H9 (cell line): ENCODE measurements at regions not wholly inside any gene's neighbourhood (a gene's known extent, or its start where the extent isn't known, plus 50 kb on each side); places are given as distances from the start of the nearest gene placed in this dataset.

Experiments
- DNase-seq: peaks from one replicate; pipeline ENCODE4 v3.0.0-alpha.2; 2017
- H2AFZ ChIP-seq: one replicate; pipeline ENCODE4 v1.6.1; 2013; ENCODE audit warnings: mild to moderate bottlenecking, low read length, control low read depth, moderate library complexity
- H2AK5ac ChIP-seq: 2 replicates; pipeline ENCODE4 v1.6.1; 2013; ENCODE audit warnings: low read length, control low read depth, mixed read lengths; ENCODE audit not compliant: insufficient read length
- H2BK120ac ChIP-seq: one replicate; pipeline ENCODE4 v1.6.1; 2013; ENCODE audit warnings: low read depth, mild to moderate bottlenecking, low read length, control low read depth, inconsistent platforms; ENCODE audit not compliant: poor library complexity, severe bottlenecking
- H2BK12ac ChIP-seq: 2 replicates; pipeline ENCODE4 v1.6.1; 2013; ENCODE audit warnings: low read length, control low read depth, mixed read lengths, low read depth; ENCODE audit not compliant: insufficient read length
- H2BK15ac ChIP-seq: 2 replicates; pipeline ENCODE4 v1.6.1; 2013; ENCODE audit warnings: low read depth, low read length, control low read depth
- H2BK20ac ChIP-seq: one replicate; pipeline ENCODE4 v1.6.1; 2013; ENCODE audit warnings: low read depth, mild to moderate bottlenecking, low read length, control low read depth, inconsistent platforms; ENCODE audit not compliant: poor library complexity, severe bottlenecking
- H2BK5ac ChIP-seq: 2 replicates; pipeline ENCODE4 v1.6.1; 2013; ENCODE audit warnings: low read length, control low read depth, mixed read lengths; ENCODE audit not compliant: insufficient read length
- H3K14ac ChIP-seq: 2 replicates; pipeline ENCODE4 v1.6.1; 2013; ENCODE audit warnings: low read length, control low read depth; ENCODE audit not compliant: insufficient read depth
- H3K18ac ChIP-seq: 2 replicates; pipeline ENCODE4 v1.6.1; 2013; ENCODE audit warnings: low read depth, mild to moderate bottlenecking, mixed read lengths, low read length, control low read depth; ENCODE audit not compliant: insufficient read length
- H3K23ac ChIP-seq: 2 replicates; pipeline ENCODE4 v1.6.1; 2013; ENCODE audit warnings: low read length, control low read depth, mixed read lengths, low read depth; ENCODE audit not compliant: insufficient read length
- H3K23me2 ChIP-seq: 2 replicates; pipeline ENCODE4 v1.6.1; 2013; ENCODE audit warnings: low read depth, mild to moderate bottlenecking, mixed read lengths, low read length, control low read depth; ENCODE audit not compliant: insufficient read length, poor library complexity, severe bottlenecking
- H3K27ac ChIP-seq: 2 replicates; pipeline ENCODE4 v1.5.1; 2013; ENCODE audit warnings: low read length, control low read depth, mixed read lengths, low read depth; ENCODE audit not compliant: insufficient read length
- H3K27me3 ChIP-seq: 2 replicates; pipeline ENCODE4 v1.6.1; 2013; ENCODE audit warnings: low read length, control low read depth, inconsistent platforms; ENCODE audit not compliant: insufficient read depth
- H3K4ac ChIP-seq: 2 replicates; pipeline ENCODE4 v1.6.1; 2013; ENCODE audit warnings: low read depth, mild to moderate bottlenecking, control low read depth, inconsistent platforms, low read length, moderate library complexity
- H3K4me1 ChIP-seq: 2 replicates; pipeline ENCODE4 v1.6.1; 2013; ENCODE audit warnings: low read length, control low read depth, inconsistent platforms; ENCODE audit not compliant: insufficient read depth
- H3K4me2 ChIP-seq: 2 replicates; pipeline ENCODE4 v1.6.1; 2013; ENCODE audit warnings: low read length, control low read depth, mixed read lengths; ENCODE audit not compliant: insufficient read length, insufficient read depth
- H3K56ac ChIP-seq: 2 replicates; pipeline ENCODE4 v1.6.1; 2013; ENCODE audit warnings: low read depth, mild to moderate bottlenecking, mixed read lengths, low read length, control low read depth; ENCODE audit not compliant: insufficient read length
- H3K79me1 ChIP-seq: 2 replicates; pipeline ENCODE4 v1.6.1; 2013; ENCODE audit warnings: low read depth, mild to moderate bottlenecking, moderate library complexity, low read length, control low read depth, inconsistent platforms; ENCODE audit not compliant: insufficient read depth, poor library complexity, severe bottlenecking
- H3K79me2 ChIP-seq: 2 replicates; pipeline ENCODE4 v1.6.1; 2013; ENCODE audit warnings: low read length, control low read depth, inconsistent platforms; ENCODE audit not compliant: insufficient read depth
- H3K9ac ChIP-seq: 2 replicates; pipeline ENCODE4 v1.6.1; 2013; ENCODE audit warnings: low read length, control low read depth, mixed read lengths; ENCODE audit not compliant: insufficient read length; ENCODE audit errors: extremely low read depth
- H3K9me3 ChIP-seq: one replicate; pipeline ENCODE4 v1.6.1; 2013; ENCODE audit warnings: low read depth, low read length, inconsistent platforms; ENCODE audit not compliant: control insufficient read depth
- H3T11ph ChIP-seq: one replicate; pipeline ENCODE4 v1.6.1; 2013; ENCODE audit warnings: mild to moderate bottlenecking, low read length, control low read depth, inconsistent platforms
- H4K20me1 ChIP-seq: one replicate; pipeline ENCODE4 v1.6.1; 2013; ENCODE audit not compliant: control insufficient read depth, insufficient read length, insufficient read depth
- H4K5ac ChIP-seq: 2 replicates; pipeline ENCODE4 v1.6.1; 2013; ENCODE audit warnings: low read depth, mild to moderate bottlenecking, mixed read lengths, low read length, control low read depth; ENCODE audit not compliant: insufficient read length
- H4K8ac ChIP-seq: replicated peaks from 2 replicates; pipeline ENCODE4 v1.6.1; 2013; ENCODE audit warnings: low read length, control low read depth, mixed read lengths, low read depth; ENCODE audit not compliant: insufficient read length
- H4K91ac ChIP-seq: 2 replicates; pipeline ENCODE4 v1.6.1; 2013; ENCODE audit warnings: low read depth, mild to moderate bottlenecking, moderate library complexity, mixed read lengths, low read length, control low read depth; ENCODE audit not compliant: insufficient read length
- H3K27ac Mint-ChIP-seq, 3 experiments: 2 replicates in 2 of 3; 3 replicates in 1 of 3; pipeline ENCODE4 v1.8.0; 2020 to 2021; ENCODE audit warnings: mixed read lengths in 3 of 3, mild to moderate bottlenecking in 1 of 3, moderate library complexity in 1 of 3
- H3K27me3 Mint-ChIP-seq: 2 replicates; pipeline ENCODE4 v1.8.0; 2021; ENCODE audit warnings: low read depth, mild to moderate bottlenecking, moderate library complexity, mixed read lengths
- H3K36me3 Mint-ChIP-seq, 3 experiments: 2 replicates in 2 of 3; 3 replicates in 1 of 3; pipeline ENCODE4 v1.8.0; 2020 to 2021; ENCODE audit warnings: low read depth in 3 of 3, mixed read lengths in 3 of 3; ENCODE audit not compliant: insufficient read depth in 1 of 3
- H3K4me1 Mint-ChIP-seq, 2 experiments: 2 replicates each; pipeline ENCODE4 v1.8.0; 2020; ENCODE audit warnings: mixed read lengths in 2 of 2
- H3K4me3 Mint-ChIP-seq, 2 experiments: 2 replicates in 1 of 2; 3 replicates in 1 of 2; pipeline ENCODE4 v1.8.0; 2020 to 2021; ENCODE audit warnings: mild to moderate bottlenecking in 2 of 2, mixed read lengths in 2 of 2, moderate library complexity in 1 of 2
- H3K9me3 Mint-ChIP-seq, 2 experiments: 2 replicates in 1 of 2; 3 replicates in 1 of 2; pipeline ENCODE4 v1.8.0; 2020; ENCODE audit warnings: mild to moderate bottlenecking in 2 of 2, mixed read lengths in 2 of 2, moderate library complexity in 1 of 2
- TF ChIP-seq, protein P1 (sequence below): fragments of 200-600 bp; sonication (generic); conservative IDR thresholded peaks from 3 replicates; pipeline ENCODE4 v1.8.0; 2021; ENCODE audit warnings: antibody characterized with exemption, mild to moderate bottlenecking

- no peaks in the 10 kb centered on the region for H3K79me2 ChIP-seq
- no peak overlapping the region for H4K91ac ChIP-seq
- Mint-ChIP-seq H3K36me3 (no peaks in the 10 kb centered on the region; a peak in 1 of 7 replicates), H3K27me3 (no peaks in the 10 kb centered on the region), H3K4me1 (no peaks in the 10 kb centered on the region), H3K9me3 (no peaks in the 10 kb centered on the region), H3K4me3 (no peak overlapping the region), H3K27ac (no peak overlapping the region)
- no peak overlapping the region for H2BK20ac ChIP-seq
- no peak overlapping the region for H2AK5ac ChIP-seq
- no peak overlapping the region for H2BK15ac ChIP-seq
- H3K14ac ChIP-seq = no peak overlapping the region
- no peaks in the 10 kb centered on the region for H3K27me3 ChIP-seq
- H2AFZ ChIP-seq = no peak overlapping the region
- no peak overlapping the region for H2BK5ac ChIP-seq
- no peaks in the 10 kb centered on the region for H3K4me1 ChIP-seq
- H3K18ac ChIP-seq = no peak overlapping the region
- no peak overlapping the region for H3T11ph ChIP-seq
- TF ChIP-seq, protein P1, sequence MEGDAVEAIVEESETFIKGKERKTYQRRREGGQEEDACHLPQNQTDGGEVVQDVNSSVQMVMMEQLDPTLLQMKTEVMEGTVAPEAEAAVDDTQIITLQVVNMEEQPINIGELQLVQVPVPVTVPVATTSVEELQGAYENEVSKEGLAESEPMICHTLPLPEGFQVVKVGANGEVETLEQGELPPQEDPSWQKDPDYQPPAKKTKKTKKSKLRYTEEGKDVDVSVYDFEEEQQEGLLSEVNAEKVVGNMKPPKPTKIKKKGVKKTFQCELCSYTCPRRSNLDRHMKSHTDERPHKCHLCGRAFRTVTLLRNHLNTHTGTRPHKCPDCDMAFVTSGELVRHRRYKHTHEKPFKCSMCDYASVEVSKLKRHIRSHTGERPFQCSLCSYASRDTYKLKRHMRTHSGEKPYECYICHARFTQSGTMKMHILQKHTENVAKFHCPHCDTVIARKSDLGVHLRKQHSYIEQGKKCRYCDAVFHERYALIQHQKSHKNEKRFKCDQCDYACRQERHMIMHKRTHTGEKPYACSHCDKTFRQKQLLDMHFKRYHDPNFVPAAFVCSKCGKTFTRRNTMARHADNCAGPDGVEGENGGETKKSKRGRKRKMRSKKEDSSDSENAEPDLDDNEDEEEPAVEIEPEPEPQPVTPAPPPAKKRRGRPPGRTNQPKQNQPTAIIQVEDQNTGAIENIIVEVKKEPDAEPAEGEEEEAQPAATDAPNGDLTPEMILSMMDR = no peak
- no peaks in the 10 kb centered on the region for H4K20me1 ChIP-seq
- DNase-seq = no peak
- no peaks in the 10 kb centered on the region for H3K9me3 ChIP-seq
- no peak overlapping the region for H3K27ac ChIP-seq
- H4K8ac ChIP-seq = no peak overlapping the region
- no peak overlapping the region for H3K23ac ChIP-seq
- H3K79me1 ChIP-seq = no peaks in the 10 kb centered on the region
- no peak overlapping the region for H2BK120ac ChIP-seq
- no peak overlapping the region for H3K4ac ChIP-seq
- H3K56ac ChIP-seq = no peak overlapping the region
- no peak overlapping the region for H3K4me2 ChIP-seq
- H3K9ac ChIP-seq = no peak overlapping the region
- H3K23me2 ChIP-seq = no peaks in the 10 kb centered on the region
- no peak overlapping the region for H4K5ac ChIP-seq
- no peak overlapping the region for H2BK12ac ChIP-seq
These were observed 238.5 kb downstream of the KIF4B start for GRCh38 chr5:155252025-155252424.
